Lower lobe of right lung (tissue), 2 donors: ENCODE measurements at regions not wholly inside any gene's neighbourhood (a gene's known extent, or its start where the extent isn't known, plus 50 kb on each side); places are given as distances from the start of the nearest gene placed in this dataset.

Experiments
- ATAC-seq, 2 donors: fragments of 200-7000 bp; cut with Tn5 transposase; one replicate each; pipeline ENCODE4 v1.9.1; 2020 to 2022; ENCODE audit warnings: mild to moderate bottlenecking in 2 of 2, moderate library complexity in 2 of 2
- DNase-seq: peaks from one replicate; pipeline ENCODE4 v3.0.0-alpha.2; 2020
- H3K27ac ChIP-seq: fragments of 200-600 bp; one replicate; pipeline ENCODE4 v1.8.0; 2022
- H3K27me3 ChIP-seq: fragments of 200-600 bp; one replicate; pipeline ENCODE4 v1.8.0; 2022; ENCODE audit warnings: low read depth
- H3K36me3 ChIP-seq: fragments of 200-600 bp; one replicate; pipeline ENCODE4 v1.8.0; 2022; ENCODE audit warnings: mild to moderate bottlenecking
- H3K4me1 ChIP-seq: fragments of 200-600 bp; one replicate; pipeline ENCODE4 v1.8.0; 2022
- H3K4me3 ChIP-seq: fragments of 200-600 bp; one replicate; pipeline ENCODE4 v1.8.0; 2022; ENCODE audit warnings: mild to moderate bottlenecking
- H3K9me3 ChIP-seq: fragments of 200-600 bp; one replicate; pipeline ENCODE4 v1.8.0; 2022
- intact Hi-C: fragments of 100-400 bp; cut with DNase I; formaldehyde crosslinking; loops from one replicate; pipeline ENCODE4 v1.11.0; 2022
- TF ChIP-seq, protein P1 (sequence below): fragments of 200-600 bp; IDR thresholded peaks from one replicate; pipeline ENCODE4 v1.8.0; 2022; ENCODE audit warnings: antibody characterized with exemption, mild to moderate bottlenecking
- donor health status: DM: no; HTN: yes; CAD: no; lungs with severe emphysema.

DNA sequence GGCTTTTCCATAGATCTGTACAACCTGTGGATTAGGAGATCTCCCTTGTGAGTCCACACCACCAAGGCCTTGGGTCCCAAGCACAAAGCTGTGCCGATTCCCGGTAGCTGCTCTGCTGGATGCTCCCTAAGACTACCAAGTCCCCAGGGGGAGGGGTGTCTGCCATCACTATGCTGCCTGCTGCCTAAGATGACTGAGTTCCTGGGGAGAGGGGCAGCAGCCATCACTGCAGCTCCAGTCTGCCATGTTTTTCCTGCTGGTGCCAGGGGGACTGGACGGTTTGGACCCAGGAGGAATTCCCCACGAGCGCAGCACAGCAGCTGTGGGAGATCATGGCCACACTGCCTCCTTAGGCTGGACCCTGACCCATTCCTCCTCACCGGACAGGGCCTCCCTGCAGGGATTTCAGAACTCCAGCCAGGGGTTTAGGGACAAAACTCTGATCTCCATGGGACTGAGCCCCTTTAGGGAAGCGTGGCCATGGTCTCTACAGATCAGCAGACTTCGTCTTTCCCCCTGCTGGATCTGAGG, 1049.8 kb downstream of the SORCS1 start:
- intact Hi-C loops: no loop called here
- Histone ChIP-seq H3K36me3 (no peaks in the 10 kb centered on the region), H3K4me3 (no peak overlapping the region), H3K27ac (no peak overlapping the region), H3K9me3 (peaks cover 1% of the 10 kb centered on the region), H3K4me1 (no peaks in the 10 kb centered on the region), H3K27me3 (no peaks in the 10 kb centered on the region)
- TF ChIP-seq, protein P1, sequence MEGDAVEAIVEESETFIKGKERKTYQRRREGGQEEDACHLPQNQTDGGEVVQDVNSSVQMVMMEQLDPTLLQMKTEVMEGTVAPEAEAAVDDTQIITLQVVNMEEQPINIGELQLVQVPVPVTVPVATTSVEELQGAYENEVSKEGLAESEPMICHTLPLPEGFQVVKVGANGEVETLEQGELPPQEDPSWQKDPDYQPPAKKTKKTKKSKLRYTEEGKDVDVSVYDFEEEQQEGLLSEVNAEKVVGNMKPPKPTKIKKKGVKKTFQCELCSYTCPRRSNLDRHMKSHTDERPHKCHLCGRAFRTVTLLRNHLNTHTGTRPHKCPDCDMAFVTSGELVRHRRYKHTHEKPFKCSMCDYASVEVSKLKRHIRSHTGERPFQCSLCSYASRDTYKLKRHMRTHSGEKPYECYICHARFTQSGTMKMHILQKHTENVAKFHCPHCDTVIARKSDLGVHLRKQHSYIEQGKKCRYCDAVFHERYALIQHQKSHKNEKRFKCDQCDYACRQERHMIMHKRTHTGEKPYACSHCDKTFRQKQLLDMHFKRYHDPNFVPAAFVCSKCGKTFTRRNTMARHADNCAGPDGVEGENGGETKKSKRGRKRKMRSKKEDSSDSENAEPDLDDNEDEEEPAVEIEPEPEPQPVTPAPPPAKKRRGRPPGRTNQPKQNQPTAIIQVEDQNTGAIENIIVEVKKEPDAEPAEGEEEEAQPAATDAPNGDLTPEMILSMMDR: no peak
- ATAC-seq (peak in 1 of 2 donors; percentile 17), DNase-seq (no peak)

DNA sequence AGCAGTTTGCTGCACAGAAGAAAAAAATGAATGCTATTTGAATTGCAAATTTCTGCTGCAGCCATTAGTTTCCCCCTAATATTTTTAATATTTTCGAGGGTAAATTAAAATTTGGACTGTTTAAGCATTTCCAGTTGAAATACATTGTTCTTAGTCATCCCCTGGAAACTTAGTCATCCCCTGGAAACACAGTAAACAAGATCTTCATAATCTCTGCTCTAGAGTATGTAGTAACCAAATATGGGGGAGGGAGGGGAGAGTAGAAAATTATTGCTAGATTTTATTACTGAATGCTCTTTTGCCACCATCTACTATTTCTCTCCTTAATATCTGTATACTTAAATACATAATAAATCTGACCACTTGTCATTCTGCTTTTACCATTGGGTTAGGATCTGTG, 1053.3 kb downstream of the SORCS1 start:
- H3K36me3 ChIP-seq: no peaks in the 10 kb centered on the region
- intact Hi-C loops: no loop called here
- no peaks in the 10 kb centered on the region for H3K9me3 ChIP-seq
- H3K27ac ChIP-seq: no peak overlapping the region
- H3K4me1 ChIP-seq: no peaks in the 10 kb centered on the region
- H3K27me3 ChIP-seq: no peaks in the 10 kb centered on the region
- ATAC-seq: no peak
- TF ChIP-seq, protein P1: no peak
- H3K4me3 ChIP-seq: no peak overlapping the region
- DNase-seq: no peak

DNA sequence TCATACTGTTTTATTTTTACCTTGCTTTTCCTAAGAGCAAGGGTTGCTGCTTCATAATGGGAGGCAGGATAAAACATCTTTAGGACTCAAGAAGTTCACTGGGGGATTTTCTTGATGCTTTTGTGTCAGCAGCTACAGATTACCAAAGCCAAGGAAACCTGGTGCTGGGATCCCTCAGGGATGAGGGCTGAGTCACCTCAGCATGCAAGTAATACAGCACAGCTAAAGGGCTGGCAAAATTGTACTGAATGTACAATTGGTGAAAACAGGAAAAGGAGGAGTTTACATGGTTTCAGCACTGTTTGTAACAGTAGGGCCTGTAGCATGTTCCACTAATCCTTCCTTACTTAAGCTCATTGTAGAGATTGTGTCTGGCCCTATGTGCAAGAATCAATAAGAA, 1056.8 kb downstream of the SORCS1 start:
- intact Hi-C loops: no loop called here

DNA sequence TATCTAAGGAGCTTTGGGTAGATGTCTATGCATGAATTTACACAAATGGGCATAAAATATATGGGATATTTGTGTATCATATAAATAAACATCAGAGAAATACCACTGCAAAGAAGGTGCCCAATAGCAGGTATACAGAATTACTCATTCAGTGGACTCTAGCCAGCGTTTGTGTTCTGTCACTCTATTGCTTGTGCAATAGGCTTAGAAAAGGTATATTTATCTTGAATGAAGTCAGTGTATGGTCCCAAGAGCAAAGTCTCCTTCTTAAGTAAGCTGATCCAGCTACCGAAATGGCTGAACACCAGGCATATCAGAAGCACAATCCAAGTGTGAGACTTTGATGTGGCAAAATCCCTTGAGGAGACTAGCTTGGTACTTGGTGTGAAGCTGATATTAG, 1058.4 kb downstream of the SORCS1 start:
- H3K27me3 ChIP-seq: no peaks in the 10 kb centered on the region
- TF ChIP-seq, protein P1: no peak
- no peaks in the 10 kb centered on the region for H3K36me3 ChIP-seq
- intact Hi-C loops: no loop called here
- ATAC-seq (no peak), DNase-seq (no peak)
- H3K27ac ChIP-seq: no peak overlapping the region
- no peaks in the 10 kb centered on the region for H3K9me3 ChIP-seq
- H3K4me1 ChIP-seq: no peaks in the 10 kb centered on the region
- H3K4me3 ChIP-seq: no peak overlapping the region

More for the DNA sequence above, 1056.8 kb downstream of the SORCS1 start:
- no peaks in the 10 kb centered on the region for H3K9me3 ChIP-seq
- TF ChIP-seq, protein P1: no peak
- no peaks in the 10 kb centered on the region for H3K4me1 ChIP-seq
- no peak overlapping the region for H3K27ac ChIP-seq
- no peak for DNase-seq
- H3K36me3 ChIP-seq: no peaks in the 10 kb centered on the region
- no peaks in the 10 kb centered on the region for H3K27me3 ChIP-seq
- H3K4me3 ChIP-seq: no peak overlapping the region
- ATAC-seq: no peak

DNA sequence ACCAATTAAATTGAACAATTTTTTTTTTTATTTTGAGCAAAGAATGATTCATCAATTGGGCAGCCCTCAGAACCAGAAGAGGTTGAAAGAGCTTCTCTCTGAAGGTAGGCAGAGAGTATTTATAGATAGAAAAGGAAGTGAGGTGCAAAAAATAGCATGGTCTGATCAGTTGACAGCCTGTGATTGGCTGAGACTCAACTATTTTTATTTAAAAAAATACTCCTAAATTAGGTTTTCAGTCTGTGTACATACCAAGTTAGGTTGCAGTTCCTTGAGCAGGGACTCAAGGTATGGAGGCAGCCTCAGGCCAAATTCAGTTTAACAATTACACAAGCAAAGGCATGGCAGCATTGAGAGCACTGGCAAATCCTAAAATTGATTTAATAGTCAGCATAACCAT, 1074.7 kb downstream of the SORCS1 start:
- no peaks in the 10 kb centered on the region for H3K36me3 ChIP-seq
- no peaks in the 10 kb centered on the region for H3K27me3 ChIP-seq
- H3K27ac ChIP-seq: no peak overlapping the region
- DNase-seq (no peak), ATAC-seq (no peak)
- TF ChIP-seq, protein P1: no peak
- no peaks in the 10 kb centered on the region for H3K4me1 ChIP-seq
- intact Hi-C loops: no loop called here
- no peaks in the 10 kb centered on the region for H3K9me3 ChIP-seq
- H3K4me3 ChIP-seq: no peak overlapping the region

DNA sequence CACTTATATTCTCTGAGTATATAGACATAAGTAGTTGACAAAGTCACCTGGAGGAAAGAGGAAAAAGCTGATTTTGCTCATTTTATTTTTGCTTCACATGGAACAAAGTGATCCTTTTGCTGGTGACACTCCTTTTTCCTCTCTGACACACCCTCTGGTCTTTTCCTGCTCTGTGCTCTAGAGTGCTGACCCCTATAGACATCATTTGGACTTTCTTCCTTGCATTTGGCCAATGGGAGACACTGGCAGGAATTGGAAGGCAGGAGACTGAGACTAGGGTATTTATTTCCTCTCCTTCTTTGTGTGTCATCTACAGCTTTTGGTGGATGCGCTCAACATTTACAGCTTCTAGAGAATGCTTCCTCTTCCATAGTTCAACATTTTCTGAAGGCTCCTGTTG, 1078.1 kb downstream of the SORCS1 start:
- intact Hi-C loops: no loop called here
- Histone ChIP-seq H3K4me3 (no peak overlapping the region), H3K4me1 (no peaks in the 10 kb centered on the region), H3K36me3 (no peaks in the 10 kb centered on the region), H3K27ac (no peak overlapping the region), H3K9me3 (no peaks in the 10 kb centered on the region), H3K27me3 (no peaks in the 10 kb centered on the region)
- ATAC-seq (no peak), DNase-seq (no peak)
- TF ChIP-seq, protein P1: no peak
